GM12891 (cell line): ENCODE measurements at regions not wholly inside any gene's neighbourhood (a gene's known extent, or its start where the extent isn't known, plus 50 kb on each side); places are given as distances from the start of the nearest gene placed in this dataset.

Experiments
- POLR2A ChIP-seq: IDR thresholded peaks from 2 replicates; pipeline ENCODE4 v1.6.1; 2011; ENCODE audit warnings: low read depth, low read length, control low read depth
- POU2F2 ChIP-seq: IDR thresholded peaks from 2 replicates; pipeline ENCODE4 v1.6.1; 2011; ENCODE audit warnings: low read depth, mild to moderate bottlenecking, control low read depth, low read length, moderate library complexity
- SPI1 ChIP-seq: IDR thresholded peaks from 2 replicates; pipeline ENCODE4 v1.6.1; 2011; ENCODE audit warnings: low read depth, low read length, control low read depth
- TAF1 ChIP-seq: IDR thresholded peaks from 2 replicates; pipeline ENCODE4 v1.6.1; 2011; ENCODE audit warnings: low read depth, low read length, control low read depth

DNA sequence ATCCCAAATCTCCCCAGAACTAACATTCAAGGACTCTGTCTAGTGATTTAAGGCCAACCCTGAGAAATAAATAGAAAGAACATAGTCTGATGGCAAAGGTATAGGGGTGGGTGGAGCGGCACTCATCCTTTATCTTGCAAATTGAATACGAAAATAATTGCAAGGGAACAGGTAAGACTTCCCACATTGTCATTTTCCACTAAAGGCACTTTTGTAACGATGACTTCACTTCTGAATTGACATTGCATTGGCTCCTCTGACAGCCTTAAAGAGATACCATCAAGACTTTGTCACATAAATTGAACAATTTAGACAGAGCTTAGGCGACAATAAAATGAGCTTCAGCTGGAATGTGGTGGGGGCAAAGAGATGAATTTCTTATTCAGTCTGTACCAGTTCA is 75.3 kb upstream of the PLCL2 start:
- TF ChIP-seq TAF1 = no peak
- no peak for TF ChIP-seq POU2F2
- TF ChIP-seq POLR2A = no peak
- TF ChIP-seq SPI1 = no peak
